Medulla oblongata (tissue), 1 donor: ENCODE measurements at regions not wholly inside any gene's neighbourhood (a gene's known extent, or its start where the extent isn't known, plus 50 kb on each side); places are given as distances from the start of the nearest gene placed in this dataset.

Experiments used
- DNase-seq: peaks from one replicate; pipeline ENCODE4 v3.0.0-alpha.2; 2015; ENCODE audit errors: extremely low spot score

DNA sequence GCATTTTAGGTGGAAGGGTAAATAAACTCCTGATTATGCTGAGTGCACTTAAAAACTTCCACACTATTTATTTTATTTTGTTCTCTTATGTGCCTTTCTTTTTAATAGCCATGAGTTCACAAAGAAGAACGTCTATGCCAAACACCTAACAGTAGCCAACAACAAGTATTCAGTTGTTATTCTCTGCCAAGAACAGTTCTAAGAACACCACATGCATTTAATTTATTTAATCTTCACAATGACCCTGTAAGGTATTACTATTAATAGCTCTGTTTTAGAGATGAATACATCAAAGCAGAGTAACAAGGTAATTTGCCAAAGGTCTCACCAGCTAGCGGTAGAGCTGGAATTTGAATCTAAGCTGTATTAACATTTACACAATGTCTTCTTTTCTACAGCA is 240.1 kb downstream of the ALG10B start:
- no peak for DNase-seq

DNA sequence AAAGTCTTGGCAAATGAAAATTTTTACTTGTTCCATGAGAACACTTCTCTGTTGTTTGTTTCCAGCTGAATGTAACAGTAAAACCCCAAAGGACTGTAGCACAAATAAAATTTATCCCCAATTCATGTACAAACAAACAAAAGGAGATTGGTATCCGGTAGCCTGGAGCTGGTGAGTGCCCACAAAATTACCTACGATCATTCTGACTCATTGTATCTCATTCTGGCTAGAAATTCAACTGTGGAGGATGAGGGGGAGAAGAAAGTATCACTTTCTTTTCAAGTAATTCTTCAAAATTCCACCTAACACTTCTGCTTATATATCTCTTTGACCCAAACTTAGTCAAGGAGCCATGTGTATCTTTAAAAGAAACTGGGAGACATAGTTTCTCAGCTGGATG is 268.5 kb downstream of the ALG10B start:
- no peak for DNase-seq

DNA sequence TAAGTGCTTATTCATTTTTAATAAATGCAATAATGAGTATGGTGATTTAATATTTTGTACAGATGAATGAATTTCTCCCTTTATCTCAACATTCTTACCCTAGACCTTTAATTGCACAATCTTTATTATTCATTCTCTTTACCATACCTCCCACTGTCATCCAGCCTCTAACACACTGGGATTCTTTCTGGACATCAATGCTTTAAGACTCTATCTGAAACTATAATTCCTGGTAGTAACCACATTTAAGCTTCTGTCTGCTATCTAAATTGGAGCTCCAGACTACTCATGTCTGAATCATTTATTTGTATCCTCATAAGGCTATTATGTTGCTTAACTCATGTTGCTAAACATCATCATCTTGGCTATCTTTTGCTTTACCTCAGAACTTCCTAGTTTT is 270.2 kb downstream of the ALG10B start:
- no peak for DNase-seq

DNA sequence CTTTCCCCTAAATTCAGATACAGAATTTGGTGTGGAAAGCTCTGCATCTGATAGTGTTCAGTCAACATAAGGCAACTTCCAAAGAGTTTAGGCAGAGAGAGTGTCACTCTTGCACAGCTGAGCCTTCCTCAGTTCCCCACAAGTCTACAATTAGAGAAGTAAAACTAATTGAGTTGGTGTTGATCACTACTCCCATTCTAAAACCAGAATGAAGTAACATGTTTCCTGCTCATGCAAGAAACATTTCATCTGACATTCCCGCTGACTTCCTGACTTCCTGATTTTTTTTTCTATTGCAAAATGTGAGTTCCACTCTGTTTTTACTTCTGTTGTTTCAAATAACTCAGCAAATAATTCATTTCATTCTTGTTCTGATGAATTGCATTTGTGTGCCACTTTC is 271.0 kb downstream of the ALG10B start:
- DNase-seq, result no peak

DNA sequence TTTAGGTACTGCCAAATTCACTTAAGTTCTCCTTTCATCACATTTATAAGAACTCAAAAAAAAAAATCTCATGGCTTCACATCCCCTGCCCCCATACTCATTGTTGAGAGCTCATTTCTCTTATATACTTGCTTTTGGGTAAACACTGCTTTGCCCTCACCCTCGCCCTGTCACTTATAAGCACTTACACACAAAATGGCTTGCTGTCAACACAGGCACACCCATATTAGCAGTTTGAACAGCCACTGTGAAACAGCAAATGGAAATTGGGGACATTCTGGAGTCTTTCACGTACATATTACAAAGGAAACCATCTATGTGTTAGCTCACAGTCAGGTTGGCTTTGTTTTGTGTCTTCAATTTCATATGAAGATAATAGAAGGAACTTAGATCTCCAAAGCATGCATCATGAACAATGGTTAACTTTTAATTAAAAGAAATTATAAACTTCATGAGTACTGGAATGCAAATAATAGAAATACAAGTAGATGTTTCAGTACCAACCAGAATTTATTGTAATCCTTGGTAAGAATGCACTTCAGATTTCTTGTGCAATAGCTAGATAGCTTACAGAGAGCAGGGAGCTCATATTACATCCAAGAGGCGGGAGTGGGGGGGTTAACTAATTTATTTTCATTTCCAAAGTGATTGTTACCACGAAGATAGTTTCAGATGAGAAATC is 272.2 kb downstream of the ALG10B start:
- DNase-seq, result no peak

DNA sequence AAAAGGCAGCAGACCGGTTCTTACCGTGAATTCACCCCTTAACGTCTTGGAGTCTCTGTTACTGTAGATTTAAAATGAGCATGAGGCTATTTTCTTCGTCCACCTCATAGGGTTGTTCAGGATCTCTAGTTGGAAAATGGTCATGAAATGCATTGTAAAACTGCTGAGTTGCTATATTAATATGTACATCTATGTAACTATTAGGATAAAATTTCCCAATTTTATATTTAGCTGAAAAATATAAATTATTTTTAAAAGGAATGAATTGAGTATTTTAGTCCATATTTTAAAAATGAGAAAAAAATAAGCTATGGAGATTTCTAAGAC is 272.7 kb downstream of the ALG10B start:
- DNase-seq, result no peak

DNA sequence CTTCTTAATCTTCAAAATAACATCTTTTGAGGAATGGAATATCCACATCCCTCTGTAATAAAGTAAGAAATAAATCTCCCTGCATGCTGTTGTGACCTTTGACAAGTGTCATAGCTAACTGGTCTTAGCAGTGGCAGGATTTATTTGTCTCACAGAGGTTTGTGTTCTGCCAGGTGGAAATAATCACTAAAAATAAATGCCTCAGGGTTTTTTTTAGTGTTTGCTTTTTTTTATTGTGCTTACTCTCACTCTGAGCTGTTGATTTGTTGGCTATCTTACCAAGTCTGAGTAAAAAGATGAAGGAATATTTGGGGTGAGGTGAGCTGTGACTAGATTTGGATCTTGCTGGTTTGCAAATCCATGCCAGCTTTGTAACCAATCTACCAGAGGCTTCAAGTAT is 285.4 kb downstream of the ALG10B start:
- DNase-seq, result no peak
